ENCODE measurements at regions not wholly inside any gene's neighbourhood (a gene's known extent, or its start where the extent isn't known, plus 50 kb on each side); places are given as distances from the start of the nearest gene placed in this dataset.

GRCh38 chr1:219461981-219462400, 150.9 kb downstream of the ZC3H11B start:
- TF ChIP-seq CREB1 (CRISPR knock-in tag; IDR thresholded peaks at IDR 0.05), result no peak
- TF ChIP-seq ATF6 (CRISPR knock-in tag; IDR thresholded peaks at IDR 0.05), result no peak
- TF ChIP-seq NR3C1 (CRISPR knock-in tag; conservative IDR thresholded peaks at IDR 0.05; ENCODE audit: low read depth), result no peak
- TF ChIP-seq CTCF (IDR thresholded peaks at IDR 0.05), result no peak
- TF ChIP-seq MAX (CRISPR knock-in tag; IDR thresholded peaks at IDR 0.05), result no peak
- no peak for TF ChIP-seq NFE2L1 (CRISPR knock-in tag; IDR thresholded peaks at IDR 0.05)
- TF ChIP-seq ZNF671 (CRISPR knock-in tag; IDR thresholded peaks at IDR 0.05), result no peak
- no peak for TF ChIP-seq HMGXB4 (CRISPR knock-in tag; IDR thresholded peaks at IDR 0.05)
